DMS114 treated with DMSO at 0.1 percent for 48 hours (cell line): ENCODE measurements at regions not wholly inside any gene's neighbourhood (a gene's known extent, or its start where the extent isn't known, plus 50 kb on each side); places are given as distances from the start of the nearest gene placed in this dataset.

ENCODE experiments used
- DNase-seq: peaks from one replicate; lab custom pipeline; 2025; ENCODE audit not compliant: unreplicated experiment; lab: John Stamatoyannopoulos, UW

GRCh38 chr2:133666621-133667020, 98.4 kb upstream of the NCKAP5 start:
- DNase-seq, result no peak

- no peak for DNase-seq
Observed at GRCh38 chr2:133667085-133667484, 98.8 kb upstream of the NCKAP5 start.

- no peak for DNase-seq
Observed at GRCh38 chr2:133667968-133668367, 99.7 kb upstream of the NCKAP5 start.

- DNase-seq, result no peak
Observed at GRCh38 chr2:133668547-133668946, 100.3 kb upstream of the NCKAP5 start.

- DNase-seq, result no peak
Observed at GRCh38 chr2:133673305-133673905, 105.1 kb upstream of the NCKAP5 start.

- no peak for DNase-seq
Observed at GRCh38 chr2:133674066-133674432, 105.8 kb upstream of the NCKAP5 start.

GRCh38 chr2:133674433-133675331, 106.4 kb upstream of the NCKAP5 start:
- no peak for DNase-seq

- no peak for DNase-seq
Observed at GRCh38 chr2:133676392-133677130, 108.3 kb upstream of the NCKAP5 start.

GRCh38 chr2:133680343-133681049, 112.2 kb upstream of the NCKAP5 start:
- no peak for DNase-seq

- no peak for DNase-seq
Observed at GRCh38 chr2:133682347-133682746, 114.1 kb upstream of the NCKAP5 start.

GRCh38 chr2:133682906-133683305, 114.6 kb upstream of the NCKAP5 start:
- no peak for DNase-seq

- DNase-seq, result no peak
Observed at GRCh38 chr2:133685636-133686215, 117.5 kb upstream of the NCKAP5 start.

GRCh38 chr2:133690780-133691179, 122.5 kb upstream of the NCKAP5 start:
- DNase-seq, result no peak

GRCh38 chr2:133691336-133691735, 123.1 kb upstream of the NCKAP5 start:
- DNase-seq, result no peak

- no peak for DNase-seq
Observed at GRCh38 chr2:133705287-133705686, 137.0 kb upstream of the NCKAP5 start.

GRCh38 chr2:133710613-133711012, 142.3 kb upstream of the NCKAP5 start:
- no peak for DNase-seq

GRCh38 chr2:133711201-133711600, 142.9 kb upstream of the NCKAP5 start:
- DNase-seq, result no peak

GRCh38 chr2:133711806-133712205, 143.5 kb upstream of the NCKAP5 start:
- DNase-seq, result no peak

- DNase-seq, result no peak
Observed at GRCh38 chr2:133712369-133712768, 144.1 kb upstream of the NCKAP5 start.

GRCh38 chr2:133713049-133713580, 144.9 kb upstream of the NCKAP5 start:
- DNase-seq, result no peak

- no peak for DNase-seq
Observed at GRCh38 chr2:133716166-133716565, 147.9 kb upstream of the NCKAP5 start.
